ENCODE measurements at regions not wholly inside any gene's neighbourhood (a gene's known extent, or its start where the extent isn't known, plus 50 kb on each side); places are given as distances from the start of the nearest gene placed in this dataset.
"Not testable (repeated sequence)": the region's sequence is repeated elsewhere in the genome, so short reads cannot be mapped to it uniquely, and the experiment has no call there.

DNA sequence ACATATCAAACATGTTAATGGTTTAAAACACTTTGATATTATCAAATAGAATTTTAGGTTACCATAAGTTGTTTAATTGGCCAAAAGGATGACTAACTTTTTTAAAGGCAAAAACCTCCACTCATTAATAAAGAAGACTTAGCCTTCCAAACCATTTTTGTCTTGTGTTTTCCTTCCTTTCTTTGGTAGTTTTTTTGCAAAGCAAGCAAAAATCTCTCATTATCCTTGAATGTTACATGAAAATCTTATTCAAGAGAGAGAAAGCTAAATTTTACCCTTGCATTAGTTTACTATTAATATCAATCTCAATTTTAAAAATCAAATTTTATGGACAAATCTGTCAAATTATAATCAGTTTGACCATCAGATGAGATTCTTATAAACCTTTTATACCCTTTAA is 419.5 kb downstream of the SPIN4 start:
- H3K36me3 ChIP-seq (ENCODE audit: control insufficient read depth in 4 of 4, insufficient read depth in 4 of 4, low read length in 3 of 4), result no peaks in the 10 kb centered on the region
- peaks cover 0 to 5% (median 0%) of the 10 kb centered on the region in 5 experiments for H3K9me3 ChIP-seq (ENCODE audit: control extremely low read depth in 1 of 5, control insufficient read depth in 4 of 5, insufficient read depth in 2 of 5, low read depth in 1 of 5, low read length in 4 of 5)
- ChIA-PET CTCF (no interaction called here), POLR2A (no interaction called here)
- no peaks in the 10 kb centered on the region for H3K4me1 ChIP-seq (ENCODE audit: control extremely low read depth in 1 of 4, control insufficient read depth in 4 of 4, insufficient read depth in 4 of 4, low read length in 3 of 4)
- no peaks in the 10 kb centered on the region for H3K27me3 ChIP-seq (replicated peaks in 2 of 5; ENCODE audit: control insufficient read depth in 4 of 5, insufficient read depth in 5 of 5, low read length in 4 of 5)
- DNase-seq, result no peak
- no peak overlapping the region for H3K27ac ChIP-seq (ENCODE audit: insufficient read depth in 1 of 2, low read depth in 1 of 2, low read length in 2 of 2, poor library complexity in 1 of 2, severe bottlenecking in 2 of 2)
- H3K4me3 ChIP-seq (ENCODE audit: control insufficient read depth in 1 of 7, extremely low read depth in 1 of 7, insufficient read depth in 4 of 7, low read depth in 2 of 7, low read length in 6 of 7), result no peak overlapping the region

DNA sequence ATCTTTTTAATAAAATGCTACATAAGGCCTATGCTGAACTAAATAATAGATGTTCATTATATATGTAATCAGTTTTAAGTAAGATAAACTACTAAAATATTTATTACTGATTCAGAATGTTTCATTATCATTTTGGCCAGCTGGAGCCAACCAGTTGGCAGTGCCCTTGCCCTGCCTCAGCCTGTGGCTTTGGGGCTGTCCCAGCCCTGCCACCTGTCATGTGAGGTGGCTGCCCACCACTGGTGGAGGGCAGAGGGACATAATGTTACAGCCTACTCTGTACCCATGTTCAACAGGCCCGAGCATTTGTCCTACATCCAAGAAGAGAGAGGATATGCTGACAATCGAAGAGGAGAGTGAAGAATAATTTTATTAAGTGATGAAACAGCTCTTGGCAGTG is 422.2 kb downstream of the SPIN4 start:
- no peak for DNase-seq
- ChIA-PET CTCF (no interaction called here), POLR2A (no interaction called here)
- Histone ChIP-seq H3K27me3 (replicated peaks in 2 of 5; ENCODE audit: control insufficient read depth in 4 of 5, insufficient read depth in 5 of 5, low read length in 4 of 5) (no peaks in the 10 kb centered on the region), H3K4me1 (ENCODE audit: control extremely low read depth in 1 of 4, control insufficient read depth in 4 of 4, insufficient read depth in 4 of 4, low read length in 3 of 4) (no peaks in the 10 kb centered on the region), H3K9me3 (ENCODE audit: control extremely low read depth in 1 of 5, control insufficient read depth in 4 of 5, insufficient read depth in 2 of 5, low read depth in 1 of 5, low read length in 4 of 5) (peaks cover 0 to 5% (median 0%) of the 10 kb centered on the region in 5 experiments), H3K36me3 (ENCODE audit: control insufficient read depth in 4 of 4, insufficient read depth in 4 of 4, low read length in 3 of 4) (no peaks in the 10 kb centered on the region), H3K27ac (ENCODE audit: insufficient read depth in 1 of 2, low read depth in 1 of 2, low read length in 2 of 2, poor library complexity in 1 of 2, severe bottlenecking in 2 of 2) (no peak overlapping the region), H3K4me3 (ENCODE audit: control insufficient read depth in 1 of 7, extremely low read depth in 1 of 7, insufficient read depth in 4 of 7, low read depth in 2 of 7, low read length in 6 of 7) (no peak overlapping the region)
- WGBS (ENCODE audit: insufficient coverage), result 80% methylated on average over 1 of the region's 2 CpGs

DNA sequence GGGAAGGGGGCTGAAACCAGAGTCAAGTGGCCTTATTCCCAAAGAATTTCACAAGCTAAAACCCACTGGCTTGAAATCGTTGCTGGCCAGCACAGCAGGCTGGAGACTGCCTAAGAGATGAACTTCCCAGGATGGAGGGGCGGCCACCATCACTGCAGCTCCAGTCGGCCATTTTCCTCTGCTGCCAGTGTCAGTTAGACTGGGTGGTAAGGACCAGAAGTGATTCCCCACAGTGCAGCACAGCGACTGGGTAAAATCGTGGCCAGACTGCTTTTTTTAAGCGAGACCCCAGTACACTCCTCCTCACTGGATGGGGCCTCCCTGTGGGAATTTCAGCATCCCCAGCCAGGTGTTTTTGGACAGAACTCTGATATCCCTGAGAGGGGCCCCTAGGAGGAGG is 428.0 kb downstream of the SPIN4 start:
- ChIA-PET POLR2A (no interaction called here), CTCF (interaction anchor here (1.3 kb wide), 1 partner anchor 11 kb away, joined by 4 read pairs; no protein-coding TSS in a partner anchor)
- H3K4me1 ChIP-seq (ENCODE audit: control extremely low read depth in 1 of 4, control insufficient read depth in 4 of 4, insufficient read depth in 4 of 4, low read length in 3 of 4), result no peaks in the 10 kb centered on the region
- no peaks in the 10 kb centered on the region for H3K36me3 ChIP-seq (ENCODE audit: control insufficient read depth in 4 of 4, insufficient read depth in 4 of 4, low read length in 3 of 4)
- H3K4me3 ChIP-seq (ENCODE audit: control insufficient read depth in 1 of 7, extremely low read depth in 1 of 7, insufficient read depth in 4 of 7, low read depth in 2 of 7, low read length in 6 of 7), result no peak overlapping the region
- H3K9me3 ChIP-seq (ENCODE audit: control extremely low read depth in 1 of 5, control insufficient read depth in 4 of 5, insufficient read depth in 2 of 5, low read depth in 1 of 5, low read length in 4 of 5), result peaks cover 0 to 7% (median 0%) of the 10 kb centered on the region in 5 experiments
- H3K27ac ChIP-seq (ENCODE audit: insufficient read depth in 1 of 2, low read depth in 1 of 2, low read length in 2 of 2, poor library complexity in 1 of 2, severe bottlenecking in 2 of 2), result no peak overlapping the region
- 88% methylated on average over 6 of the region's 6 CpGs for WGBS (ENCODE audit: insufficient coverage)
- no peaks in the 10 kb centered on the region for H3K27me3 ChIP-seq (replicated peaks in 2 of 5; ENCODE audit: control insufficient read depth in 4 of 5, insufficient read depth in 5 of 5, low read length in 4 of 5)
- DNase-seq, result no peak

DNA sequence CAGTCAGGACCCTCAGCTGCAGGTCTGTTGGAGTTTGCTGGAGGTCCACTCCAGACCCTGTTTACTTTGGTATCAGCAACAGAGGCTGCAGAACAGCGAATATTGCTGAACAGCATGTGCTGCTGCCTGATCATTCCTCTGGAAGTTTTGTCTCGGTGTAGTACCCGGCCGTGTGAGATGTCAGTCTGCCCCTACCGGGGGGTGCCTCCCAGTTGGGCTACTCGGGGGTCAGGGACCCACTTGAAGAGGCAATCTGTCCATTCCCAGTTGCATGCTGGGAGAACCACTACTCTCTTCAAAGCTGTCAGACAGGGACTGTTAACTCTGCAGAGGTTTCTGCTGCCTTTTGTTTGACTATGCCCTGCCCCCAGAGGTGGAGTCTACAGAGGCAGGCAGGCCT is 444.9 kb downstream of the SPIN4 start:
- CTCF ChIA-PET; H3K27ac ChIP-seq (ENCODE audit: insufficient read depth in 1 of 2, low read depth in 1 of 2, low read length in 2 of 2, poor library complexity in 1 of 2, severe bottlenecking in 2 of 2); DNase-seq; H3K4me3 ChIP-seq (ENCODE audit: control insufficient read depth in 1 of 7, extremely low read depth in 1 of 7, insufficient read depth in 4 of 7, low read depth in 2 of 7, low read length in 6 of 7); H3K27me3 ChIP-seq (replicated peaks in 2 of 5; ENCODE audit: control insufficient read depth in 4 of 5, insufficient read depth in 5 of 5, low read length in 4 of 5); H3K36me3 ChIP-seq (ENCODE audit: control insufficient read depth in 4 of 4, insufficient read depth in 4 of 4, low read length in 3 of 4); H3K9me3 ChIP-seq (ENCODE audit: control extremely low read depth in 1 of 5, control insufficient read depth in 4 of 5, insufficient read depth in 2 of 5, low read depth in 1 of 5, low read length in 4 of 5); H3K4me1 ChIP-seq (ENCODE audit: control extremely low read depth in 1 of 4, control insufficient read depth in 4 of 4, insufficient read depth in 4 of 4, low read length in 3 of 4); POLR2A ChIA-PET: not testable (repeated sequence)
- 81% methylated on average over 6 of the region's 6 CpGs for WGBS (ENCODE audit: insufficient coverage)
